Neural cell (in vitro differentiated cells): ENCODE measurements at regions not wholly inside any gene's neighbourhood (a gene's known extent, or its start where the extent isn't known, plus 50 kb on each side); places are given as distances from the start of the nearest gene placed in this dataset.

Experiments
- H2AFZ ChIP-seq: fragments of 200-600, 300-800 bp; sonication (generic), shearing (Covaris generic); 2 replicates; pipeline ENCODE4 v1.6.0; 2014; ENCODE audit warnings: low read depth, mild to moderate bottlenecking, antibody characterized with exemption, low read length, moderate library complexity
- H3F3A ChIP-seq: fragments of 200-600 bp; shearing (Covaris generic); 2 replicates; pipeline ENCODE4 v1.6.1; 2016; ENCODE audit warnings: mild to moderate bottlenecking, moderate library complexity, mixed read lengths, antibody characterized with exemption, low read length; ENCODE audit not compliant: insufficient read depth, poor library complexity, severe bottlenecking
- H3K27ac ChIP-seq: fragments of 200-600, 300-800 bp; sonication (generic), shearing (Covaris generic); 2 replicates; pipeline ENCODE4 v1.5.1; 2014; ENCODE audit warnings: mild to moderate bottlenecking, low read length, moderate library complexity
- H3K27me3 ChIP-seq: fragments of 300-800, 200-600 bp; sonication (generic), shearing (Covaris generic); 2 replicates; pipeline ENCODE4 v1.6.0; 2014; ENCODE audit warnings: mild to moderate bottlenecking, low read depth, low read length, moderate library complexity; ENCODE audit not compliant: insufficient read depth
- H3K36me3 ChIP-seq: fragments of 300-800, 200-600 bp; sonication (generic), shearing (Covaris generic); 2 replicates; pipeline ENCODE4 v1.5.1; 2014; ENCODE audit warnings: mild to moderate bottlenecking, antibody characterized with exemption, low read length, moderate library complexity; ENCODE audit not compliant: insufficient read depth
- H3K4me2 ChIP-seq: fragments of 300-800, 200-600 bp; sonication (generic), shearing (Covaris generic); 2 replicates; pipeline ENCODE4 v1.6.0; 2014; ENCODE audit warnings: mild to moderate bottlenecking, low read length
- H3K4me3 ChIP-seq: fragments of 300-800, 200-600 bp; sonication (generic), shearing (Covaris generic); 2 replicates; pipeline ENCODE4 v1.5.1; 2014; ENCODE audit warnings: mild to moderate bottlenecking, low read length, moderate library complexity
- H3K79me2 ChIP-seq: fragments of 200-600 bp; shearing (Covaris generic); replicated peaks from 2 replicates; pipeline ENCODE4 v1.6.0; 2014; ENCODE audit warnings: mild to moderate bottlenecking, low read length, moderate library complexity; ENCODE audit not compliant: insufficient read depth
- H3K9ac ChIP-seq: fragments of 300-800, 200-600 bp; sonication (generic), shearing (Covaris generic); 2 replicates; pipeline ENCODE4 v1.6.1; 2016; ENCODE audit warnings: mild to moderate bottlenecking, low read length, mixed read lengths
- H3K9me2 ChIP-seq: fragments of 200-600 bp; shearing (Covaris generic); 2 replicates; pipeline ENCODE4 v1.6.1; 2016; ENCODE audit warnings: mild to moderate bottlenecking, low read length, mixed read lengths; ENCODE audit not compliant: insufficient read depth
- H3K9me3 ChIP-seq: fragments of 200-600, 300-800 bp; sonication (generic), shearing (Covaris generic); 2 replicates; pipeline ENCODE4 v1.6.1; 2016; ENCODE audit warnings: mild to moderate bottlenecking, mixed run types, low read length, moderate library complexity, mixed read lengths
- H4K20me1 ChIP-seq: fragments of 200-600 bp; shearing (Covaris generic); 2 replicates; pipeline ENCODE4 v1.6.1; 2016; ENCODE audit warnings: mild to moderate bottlenecking, mixed run types; ENCODE audit not compliant: insufficient read depth
- EP300 ChIP-seq: fragments of 450-650 bp; conservative IDR thresholded peaks from 2 replicates; pipeline ENCODE4 v1.6.1; 2014; ENCODE audit warnings: antibody characterized with exemption, mild to moderate bottlenecking, moderate library complexity; ENCODE audit not compliant: poor library complexity, severe bottlenecking
- EZH2 ChIP-seq: fragments of 200-600, 300-800 bp; shearing (Covaris generic), sonication (generic); IDR thresholded peaks from 2 replicates; pipeline ENCODE4 v1.6.1; 2014; ENCODE audit warnings: antibody characterized with exemption, low read length, borderline replicate concordance, mild to moderate bottlenecking; ENCODE audit not compliant: insufficient read depth, poor library complexity, severe bottlenecking
- MXI1 ChIP-seq: fragments of 450-650 bp; conservative IDR thresholded peaks from 2 replicates; pipeline ENCODE4 v1.6.1; 2014; ENCODE audit warnings: antibody characterized with exemption, mild to moderate bottlenecking; ENCODE audit not compliant: poor library complexity, severe bottlenecking
- POLR2AphosphoS5 ChIP-seq: IDR thresholded peaks from 2 replicates; pipeline ENCODE4 v1.6.1; 2012
- RAD21 ChIP-seq: fragments of 450-650 bp; conservative IDR thresholded peaks from 2 replicates; pipeline ENCODE4 v1.6.1; 2014; ENCODE audit warnings: antibody characterized with exemption, mild to moderate bottlenecking, moderate library complexity
- REST ChIP-seq: IDR thresholded peaks from 2 replicates; pipeline ENCODE4 v1.6.1; 2012; ENCODE audit warnings: borderline replicate concordance
- SMC3 ChIP-seq: fragments of 450-650 bp; conservative IDR thresholded peaks from 2 replicates; pipeline ENCODE4 v1.6.1; 2014; ENCODE audit warnings: antibody characterized with exemption, mild to moderate bottlenecking, moderate library complexity; ENCODE audit not compliant: poor library complexity
- TAF1 ChIP-seq: IDR thresholded peaks from 2 replicates; pipeline ENCODE4 v1.6.1; 2012; ENCODE audit warnings: low read depth
- TF ChIP-seq, protein P1 (sequence below): fragments of 450-650 bp; IDR thresholded peaks from 2 replicates; pipeline ENCODE4 v1.5.1; 2014; ENCODE audit warnings: antibody characterized with exemption, mild to moderate bottlenecking, moderate library complexity; ENCODE audit not compliant: poor library complexity, severe bottlenecking

GRCh38 chr21:22277341-22277740 lies 1279.1 kb downstream of the NCAM2 start:
- no peak overlapping the region for H3K9ac ChIP-seq
- no peaks in the 10 kb centered on the region for H3K9me3 ChIP-seq
- TF ChIP-seq, protein P1, sequence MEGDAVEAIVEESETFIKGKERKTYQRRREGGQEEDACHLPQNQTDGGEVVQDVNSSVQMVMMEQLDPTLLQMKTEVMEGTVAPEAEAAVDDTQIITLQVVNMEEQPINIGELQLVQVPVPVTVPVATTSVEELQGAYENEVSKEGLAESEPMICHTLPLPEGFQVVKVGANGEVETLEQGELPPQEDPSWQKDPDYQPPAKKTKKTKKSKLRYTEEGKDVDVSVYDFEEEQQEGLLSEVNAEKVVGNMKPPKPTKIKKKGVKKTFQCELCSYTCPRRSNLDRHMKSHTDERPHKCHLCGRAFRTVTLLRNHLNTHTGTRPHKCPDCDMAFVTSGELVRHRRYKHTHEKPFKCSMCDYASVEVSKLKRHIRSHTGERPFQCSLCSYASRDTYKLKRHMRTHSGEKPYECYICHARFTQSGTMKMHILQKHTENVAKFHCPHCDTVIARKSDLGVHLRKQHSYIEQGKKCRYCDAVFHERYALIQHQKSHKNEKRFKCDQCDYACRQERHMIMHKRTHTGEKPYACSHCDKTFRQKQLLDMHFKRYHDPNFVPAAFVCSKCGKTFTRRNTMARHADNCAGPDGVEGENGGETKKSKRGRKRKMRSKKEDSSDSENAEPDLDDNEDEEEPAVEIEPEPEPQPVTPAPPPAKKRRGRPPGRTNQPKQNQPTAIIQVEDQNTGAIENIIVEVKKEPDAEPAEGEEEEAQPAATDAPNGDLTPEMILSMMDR = no peak
- TF ChIP-seq EZH2 (no peak), TAF1 (no peak), POLR2AphosphoS5 (no peak), EP300 (no peak), SMC3 (no peak), RAD21 (no peak), MXI1 (no peak), REST (no peak)
- no peaks in the 10 kb centered on the region for H3K36me3 ChIP-seq
- no peaks in the 10 kb centered on the region for H3F3A ChIP-seq
- H3K79me2 ChIP-seq = no peaks in the 10 kb centered on the region
- H2AFZ ChIP-seq = no peak overlapping the region
- H3K4me2 ChIP-seq = no peak overlapping the region
- H3K27me3 ChIP-seq = no peaks in the 10 kb centered on the region
- H3K27ac ChIP-seq = no peak overlapping the region
- H4K20me1 ChIP-seq = no peaks in the 10 kb centered on the region
- H3K4me3 ChIP-seq = no peak overlapping the region
- H3K9me2 ChIP-seq = no peaks in the 10 kb centered on the region

- no peak overlapping the region for H3K4me3 ChIP-seq
- no peak overlapping the region for H2AFZ ChIP-seq
- no peaks in the 10 kb centered on the region for H3K27me3 ChIP-seq
- no peaks in the 10 kb centered on the region for H3K9me3 ChIP-seq
- TF ChIP-seq TAF1 = no peak
- TF ChIP-seq, protein P1 = no peak
- no peak for TF ChIP-seq EP300
- TF ChIP-seq RAD21 = no peak
- TF ChIP-seq SMC3 = no peak
- TF ChIP-seq MXI1 = no peak
- no peak for TF ChIP-seq EZH2
- no peak for TF ChIP-seq POLR2AphosphoS5
- no peak for TF ChIP-seq REST
- H3K36me3 ChIP-seq = no peaks in the 10 kb centered on the region
- H3K4me2 ChIP-seq = no peak overlapping the region
- H3K9ac ChIP-seq = no peak overlapping the region
- no peaks in the 10 kb centered on the region for H3F3A ChIP-seq
- H3K79me2 ChIP-seq = no peaks in the 10 kb centered on the region
- H3K9me2 ChIP-seq = no peaks in the 10 kb centered on the region
- H3K27ac ChIP-seq = no peak overlapping the region
- no peaks in the 10 kb centered on the region for H4K20me1 ChIP-seq
Measured at GRCh38 chr21:22278366-22278765, 1280.2 kb downstream of the NCAM2 start.
